PC-9 (cell line): ENCODE measurements at regions not wholly inside any gene's neighbourhood (a gene's known extent, or its start where the extent isn't known, plus 50 kb on each side); places are given as distances from the start of the nearest gene placed in this dataset.

Source experiments
- BruUV-seq: library from RNA; stranded (reverse); fragments of 400-500 nt; replicated peaks from 2 replicates; lab custom pipeline; 2021; lab: Mats Ljungman, UMichigan
- CTCF ChIA-PET: fragments of 300-600 bp; sonication (Branson Sonifier 250); formaldehyde crosslinking; loops from one replicate; lab custom pipeline; 2022; ENCODE audit warnings: antibody characterized with exemption; lab: Charles Lee
- POLR2A ChIA-PET: fragments of 300-600 bp; sonication (Branson Sonifier 250); formaldehyde crosslinking; loops from one replicate; lab custom pipeline; 2022; ENCODE audit warnings: antibody characterized with exemption; ENCODE audit not compliant: unreplicated experiment; lab: Charles Lee
- DNase-seq, 2 experiments: peaks; one replicate each; pipeline versions ENCODE4 v3.0.0 to v3.0.0-alpha.2; 2015 to 2022; ENCODE audit warnings: mixed read lengths in 1 of 2
- H2AFZ ChIP-seq: fragments of 200-600 bp; sonication (generic); 2 replicates; pipeline ENCODE4 v1.8.1; 2017; ENCODE audit warnings: antibody characterized with exemption
- H3F3A ChIP-seq: fragments of 200-600 bp; sonication (generic); 2 replicates; pipeline ENCODE4 v1.8.1; 2017; ENCODE audit warnings: antibody characterized with exemption, mild to moderate bottlenecking, low read depth; ENCODE audit not compliant: insufficient read depth
- H3K27ac ChIP-seq: fragments of 200-600 bp; sonication (generic); 2 replicates; pipeline ENCODE4 v1.6.1; 2016; ENCODE audit warnings: mixed run types
- H3K27me3 ChIP-seq: fragments of 200-600 bp; sonication (generic); 2 replicates; pipeline ENCODE4 v1.6.1; 2016; ENCODE audit warnings: low read depth, mixed run types; ENCODE audit not compliant: insufficient read depth
- H3K36me3 ChIP-seq: fragments of 200-600 bp; sonication (generic); 2 replicates; pipeline ENCODE4 v1.6.1; 2016; ENCODE audit warnings: low read depth, mixed run types
- H3K4me1 ChIP-seq: fragments of 200-600 bp; sonication (generic); replicated peaks from 2 replicates; pipeline ENCODE4 v1.6.1; 2016; ENCODE audit warnings: mixed run types; ENCODE audit not compliant: insufficient read depth
- H3K4me2 ChIP-seq: fragments of 200-600 bp; sonication (generic); 2 replicates; pipeline ENCODE4 v1.6.1; 2017; ENCODE audit warnings: mixed run types
- H3K4me3 ChIP-seq: fragments of 200-600 bp; sonication (generic); 2 replicates; pipeline ENCODE4 v1.6.1; 2016; ENCODE audit warnings: mixed run types
- H3K79me2 ChIP-seq: fragments of 200-600 bp; sonication (generic); 2 replicates; pipeline ENCODE4 v1.6.1; 2017; ENCODE audit warnings: low read depth, mixed run types
- H3K9me2 ChIP-seq: fragments of 200-600 bp; sonication (generic); 2 replicates; pipeline ENCODE4 v1.8.1; 2017; ENCODE audit warnings: mild to moderate bottlenecking; ENCODE audit not compliant: insufficient read depth
- H3K9me3 ChIP-seq: fragments of 200-600 bp; sonication (generic); 2 replicates; pipeline ENCODE4 v1.8.1; 2016; ENCODE audit warnings: low read depth; ENCODE audit not compliant: insufficient read depth
- H4K20me1 ChIP-seq: fragments of 200-600 bp; sonication (generic); 2 replicates; pipeline ENCODE4 v1.8.1; 2017; ENCODE audit not compliant: insufficient read depth
- CTCF ChIP-seq: fragments of 200-600 bp; sonication (generic); conservative IDR thresholded peaks from 2 replicates; pipeline ENCODE4 v1.6.1; 2017; ENCODE audit warnings: mixed run types, antibody characterized with exemption, mild to moderate bottlenecking, moderate library complexity
- EZH2 ChIP-seq: fragments of 200-600 bp; sonication (generic); IDR thresholded peaks from 2 replicates; pipeline ENCODE4 v1.8.0; 2017; ENCODE audit warnings: antibody characterized with exemption, low read depth
- intact Hi-C: fragments of 100-400 bp; cut with micrococcal nuclease; formaldehyde crosslinking; loops from one replicate; pipeline ENCODE4 v1.10.0; 2022; ENCODE audit not compliant: unreplicated experiment

- H3K79me2 ChIP-seq, result no peaks in the 10 kb centered on the region
- no peak overlapping the region for H3K27ac ChIP-seq
- H3K4me2 ChIP-seq, result no peak overlapping the region
- POLR2A ChIA-PET, result no interaction called here
- no peaks in the 10 kb centered on the region for H3K36me3 ChIP-seq
- H2AFZ ChIP-seq, result no peak overlapping the region
- H3K9me3 ChIP-seq, result no peaks in the 10 kb centered on the region
- peaks cover 5% of the 10 kb centered on the region; the same call in 1 of the 2 replicates for H3F3A ChIP-seq
- no peak overlapping the region for H3K4me3 ChIP-seq
- no peaks in the 10 kb centered on the region for H4K20me1 ChIP-seq
- CTCF ChIA-PET, result no interaction called here
- no peaks in the 10 kb centered on the region for H3K9me2 ChIP-seq
- no peaks in the 10 kb centered on the region for H3K27me3 ChIP-seq
- DNase-seq, result no peak
- BruUV-seq, result no TSS peak
- H3K4me1 ChIP-seq, result peaks cover 15% of the 10 kb centered on the region
- intact Hi-C loops, result no loop called here
- TF ChIP-seq CTCF (no peak), EZH2 (no peak)
These were observed 199.3 kb downstream of the TFAP2C start for GRCh38 chr20:56828402-56828801.

- no peaks in the 10 kb centered on the region for H3K9me2 ChIP-seq
- peaks cover 15% of the 10 kb centered on the region for H3K4me1 ChIP-seq
- H2AFZ ChIP-seq, result no peak overlapping the region
- no peak overlapping the region for H3K27ac ChIP-seq
- no TSS peak for BruUV-seq
- no peaks in the 10 kb centered on the region for H3K27me3 ChIP-seq
- no peaks in the 10 kb centered on the region for H3K9me3 ChIP-seq
- intact Hi-C loops, result no loop called here
- POLR2A ChIA-PET, result no interaction called here
- DNase-seq, result no peak
- TF ChIP-seq CTCF, result no peak
- H3K4me2 ChIP-seq, result no peak overlapping the region
- peaks cover 5% of the 10 kb centered on the region; the same call in 1 of the 2 replicates for H3F3A ChIP-seq
- no peaks in the 10 kb centered on the region for H3K79me2 ChIP-seq
- CTCF ChIA-PET, result interaction anchor here (0.6 kb wide), 1 partner anchor 1732 kb away, joined by 4 read pairs; no protein-coding TSS in a partner anchor
- no peaks in the 10 kb centered on the region for H3K36me3 ChIP-seq
- H4K20me1 ChIP-seq, result no peaks in the 10 kb centered on the region
- no peak overlapping the region for H3K4me3 ChIP-seq
These were observed 200.8 kb downstream of the TFAP2C start for GRCh38 chr20:56829788-56830385.

GRCh38 chr20:56831795-56832194 is 202.7 kb downstream of the TFAP2C start:
- Histone ChIP-seq H3K79me2 (no peaks in the 10 kb centered on the region), H4K20me1 (no peaks in the 10 kb centered on the region), H3K36me3 (no peaks in the 10 kb centered on the region), H2AFZ (no peak overlapping the region), H3F3A (peaks cover 1% of the 10 kb centered on the region; the same call in 1 of the 2 replicates), H3K9me2 (no peaks in the 10 kb centered on the region), H3K4me3 (no peak overlapping the region), H3K9me3 (no peaks in the 10 kb centered on the region), H3K27ac (no peak overlapping the region), H3K27me3 (peaks cover 17% of the 10 kb centered on the region), H3K4me1 (peaks cover 11% of the 10 kb centered on the region), H3K4me2 (no peak overlapping the region)
- DNase-seq, result no peak
- ChIA-PET POLR2A (no interaction called here), CTCF (no interaction called here)
- intact Hi-C loops, result no loop called here
- TF ChIP-seq EZH2 (no peak), CTCF (no peak)
- BruUV-seq, result no TSS peak
